Choroid plexus epithelial cell (primary cell): ENCODE measurements at regions not wholly inside any gene's neighbourhood (a gene's known extent, or its start where the extent isn't known, plus 50 kb on each side); places are given as distances from the start of the nearest gene placed in this dataset.
"Not testable (repeated sequence)": the region's sequence is repeated elsewhere in the genome, so short reads cannot be mapped to it uniquely, and the experiment has no call there.

Experiments used
- DNase-seq: peaks from one replicate; pipeline ENCODE4 v3.0.0-alpha.2; 2010; ENCODE audit warnings: low read depth
- H3K4me3 ChIP-seq: 2 replicates; pipeline ENCODE4 v1.5.1; 2011; ENCODE audit warnings: low read depth, mild to moderate bottlenecking, control low read depth, low read length, moderate library complexity
- TF ChIP-seq, protein P1 (sequence below): conservative IDR thresholded peaks from 2 replicates; pipeline ENCODE4 v1.5.1; 2011; ENCODE audit warnings: low read depth, mild to moderate bottlenecking, control low read depth, inconsistent platforms, low read length, moderate library complexity

DNA sequence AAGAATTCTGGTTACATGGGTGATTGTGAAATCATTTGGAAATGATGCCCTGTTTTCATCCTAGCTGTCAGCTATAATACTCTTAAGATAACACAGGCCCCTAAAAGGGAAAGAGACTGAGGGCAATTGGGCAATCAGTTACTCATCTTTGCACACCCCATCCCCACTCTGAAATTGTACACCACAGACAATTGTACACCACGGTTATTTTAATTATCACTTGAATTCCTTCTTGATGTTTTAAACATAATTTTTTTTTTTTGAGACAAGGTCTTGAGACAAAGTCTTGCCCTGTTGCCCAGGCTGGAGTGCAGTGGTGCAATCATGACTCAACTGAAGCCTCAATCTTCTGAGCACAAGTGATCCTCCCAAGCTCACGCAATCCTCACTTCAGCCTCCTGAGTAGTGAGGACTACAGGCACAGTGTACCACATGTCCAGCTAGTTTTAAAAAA is 862.4 kb upstream of the ACVR2A start:
- peak; percentile 96 for DNase-seq
- TF ChIP-seq, protein P1, sequence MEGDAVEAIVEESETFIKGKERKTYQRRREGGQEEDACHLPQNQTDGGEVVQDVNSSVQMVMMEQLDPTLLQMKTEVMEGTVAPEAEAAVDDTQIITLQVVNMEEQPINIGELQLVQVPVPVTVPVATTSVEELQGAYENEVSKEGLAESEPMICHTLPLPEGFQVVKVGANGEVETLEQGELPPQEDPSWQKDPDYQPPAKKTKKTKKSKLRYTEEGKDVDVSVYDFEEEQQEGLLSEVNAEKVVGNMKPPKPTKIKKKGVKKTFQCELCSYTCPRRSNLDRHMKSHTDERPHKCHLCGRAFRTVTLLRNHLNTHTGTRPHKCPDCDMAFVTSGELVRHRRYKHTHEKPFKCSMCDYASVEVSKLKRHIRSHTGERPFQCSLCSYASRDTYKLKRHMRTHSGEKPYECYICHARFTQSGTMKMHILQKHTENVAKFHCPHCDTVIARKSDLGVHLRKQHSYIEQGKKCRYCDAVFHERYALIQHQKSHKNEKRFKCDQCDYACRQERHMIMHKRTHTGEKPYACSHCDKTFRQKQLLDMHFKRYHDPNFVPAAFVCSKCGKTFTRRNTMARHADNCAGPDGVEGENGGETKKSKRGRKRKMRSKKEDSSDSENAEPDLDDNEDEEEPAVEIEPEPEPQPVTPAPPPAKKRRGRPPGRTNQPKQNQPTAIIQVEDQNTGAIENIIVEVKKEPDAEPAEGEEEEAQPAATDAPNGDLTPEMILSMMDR, result no peak
- no peak overlapping the region for H3K4me3 ChIP-seq

DNA sequence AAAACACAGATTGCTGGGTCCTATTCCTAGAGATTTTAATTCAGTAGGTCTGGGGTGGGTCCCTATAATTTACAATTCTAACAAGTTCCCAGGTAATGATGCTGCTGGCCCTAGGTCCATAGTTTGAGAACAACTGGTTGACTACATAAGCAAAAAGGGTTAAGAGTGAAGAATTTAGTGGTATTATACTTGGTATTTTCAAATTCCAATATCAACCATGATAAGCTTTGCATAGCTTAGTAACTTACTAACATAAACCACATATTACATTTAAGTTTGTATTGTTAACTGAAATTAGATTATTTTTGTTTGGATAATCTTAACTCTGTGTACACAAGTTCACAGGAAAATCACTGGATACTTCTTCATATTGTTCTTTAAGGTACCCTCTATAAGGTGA is 862.9 kb upstream of the ACVR2A start:
- H3K4me3 ChIP-seq, result no peak overlapping the region
- TF ChIP-seq, protein P1, result no peak
- DNase-seq, result peak; percentile 73

DNA sequence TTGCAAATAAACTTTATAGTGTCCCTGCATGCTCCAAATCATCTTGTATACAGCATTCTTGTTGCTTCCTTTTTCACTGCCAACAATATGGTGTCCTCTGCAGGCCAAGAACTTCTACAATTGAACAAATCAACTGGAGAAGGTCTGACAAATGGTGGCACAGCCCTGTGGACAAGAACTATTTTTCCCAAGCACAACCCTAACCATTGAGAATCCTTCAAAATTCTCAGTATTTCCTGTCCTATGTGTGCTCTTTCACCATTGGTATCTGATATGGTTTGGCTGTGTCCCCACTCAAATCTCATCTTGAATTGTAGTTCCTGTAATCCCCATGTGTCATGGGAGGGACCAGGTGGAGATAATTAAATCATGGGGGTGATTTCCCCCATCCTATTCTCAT is 865.1 kb upstream of the ACVR2A start:
- DNase-seq, result no peak
- no peak overlapping the region for H3K4me3 ChIP-seq
- TF ChIP-seq, protein P1, result no peak

DNA sequence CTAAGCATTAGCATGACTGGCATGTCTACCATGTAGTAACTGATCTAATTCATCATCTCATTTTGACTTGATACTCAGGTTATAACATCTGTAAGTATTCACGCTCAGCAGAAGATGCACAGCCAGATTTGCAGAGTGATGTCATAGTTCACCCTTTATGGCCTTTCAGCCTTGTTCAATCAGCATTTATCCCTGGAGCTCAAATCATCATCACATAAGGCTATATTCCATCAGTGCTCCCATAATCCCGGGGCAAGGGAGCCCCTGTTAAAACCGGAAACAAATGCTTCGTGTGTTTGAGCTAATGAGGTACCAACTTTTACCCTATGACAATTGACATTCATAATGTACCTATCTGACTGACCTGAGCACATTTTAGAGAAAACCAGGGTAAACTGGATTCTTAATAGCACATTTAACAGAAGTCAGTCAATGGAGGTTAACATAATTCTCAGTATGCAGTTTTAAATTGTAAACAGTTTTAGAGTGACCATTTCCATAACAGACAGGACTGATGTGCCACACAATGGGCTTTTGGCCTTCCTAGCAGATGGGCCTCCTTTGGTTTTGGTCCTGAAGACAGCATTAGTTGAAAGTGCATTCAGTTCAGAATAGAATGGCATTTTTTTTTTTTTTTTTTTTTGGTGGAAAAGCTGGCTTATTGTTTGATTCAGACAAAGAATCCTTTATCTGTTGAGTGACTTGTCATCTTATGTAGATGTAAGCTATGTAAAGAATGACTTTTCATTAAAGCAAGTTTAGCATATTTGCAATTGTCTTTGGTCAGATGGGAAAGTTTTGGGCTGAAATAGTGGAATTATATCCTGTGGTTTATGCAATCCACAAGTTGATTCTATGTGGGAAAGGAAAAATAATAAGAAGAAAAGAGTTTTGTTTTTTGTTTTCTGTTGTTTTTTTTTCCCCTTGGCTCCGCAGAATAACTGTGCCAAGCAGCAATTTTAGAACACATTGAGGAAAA is 866.0 kb upstream of the ACVR2A start:
- TF ChIP-seq, protein P1, result no peak
- peak; percentile 24 for DNase-seq
- H3K4me3 ChIP-seq, result no peak overlapping the region

DNA sequence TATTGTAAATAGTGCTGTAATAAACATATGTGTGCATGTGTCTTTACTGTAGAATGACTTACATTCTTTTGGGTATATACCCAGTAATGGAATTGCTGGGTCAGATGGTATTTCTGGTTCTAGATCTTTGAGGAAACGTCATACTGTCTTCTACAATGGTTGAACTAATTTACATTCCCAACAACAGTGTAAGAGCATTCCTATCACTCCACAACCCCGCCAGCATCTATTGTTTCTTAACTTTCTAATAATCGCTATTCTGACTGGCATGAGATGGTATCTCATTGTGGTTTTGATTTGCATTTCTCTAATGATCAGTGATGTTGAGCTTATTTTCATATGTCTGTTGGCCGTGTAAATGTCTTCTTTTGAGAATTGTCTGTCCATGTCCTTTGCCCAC is 873.8 kb upstream of the ACVR2A start:
- not testable (repeated sequence) for H3K4me3 ChIP-seq, DNase-seq

DNA sequence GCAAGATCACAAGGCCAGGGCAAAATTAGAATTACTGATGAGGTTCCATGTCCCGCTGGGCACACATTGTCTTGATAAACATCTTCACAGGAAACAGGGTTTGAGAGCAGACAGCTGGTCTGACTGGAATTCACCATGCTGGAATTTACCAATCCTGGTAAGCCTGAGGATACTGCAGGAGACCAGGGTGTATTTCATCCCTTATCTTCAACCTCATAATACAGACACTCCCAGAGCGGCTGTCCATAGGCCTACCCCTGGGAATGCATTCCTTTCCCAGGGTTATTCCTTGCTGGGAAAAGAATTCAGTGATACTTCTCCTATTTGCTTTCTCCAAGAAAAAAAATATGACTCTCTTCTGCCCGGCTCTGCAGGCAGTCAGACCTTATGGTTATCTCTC is 875.1 kb upstream of the ACVR2A start:
- not testable (repeated sequence) for H3K4me3 ChIP-seq, DNase-seq

DNA sequence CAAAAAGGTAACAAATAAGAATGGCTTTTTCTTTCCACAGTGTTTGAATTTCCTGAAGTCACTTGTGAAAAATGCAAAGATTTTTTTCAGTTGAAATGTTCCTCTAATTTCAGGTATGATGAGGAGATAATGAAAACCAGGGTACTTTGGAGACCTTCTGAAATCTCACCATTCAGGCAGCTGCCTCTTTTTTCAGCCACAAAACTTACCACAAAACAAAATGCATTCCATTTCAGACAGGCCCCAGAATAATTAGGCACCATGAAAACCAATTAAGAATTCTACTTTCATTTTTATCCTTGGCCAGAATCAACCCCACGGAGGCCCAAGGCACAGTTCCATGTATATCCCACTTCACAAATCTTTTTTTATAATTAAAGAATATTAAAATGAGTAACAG is 880.3 kb upstream of the ACVR2A start:
- H3K4me3 ChIP-seq, result no peak overlapping the region
- no peak for DNase-seq
- TF ChIP-seq, protein P1, result no peak

DNA sequence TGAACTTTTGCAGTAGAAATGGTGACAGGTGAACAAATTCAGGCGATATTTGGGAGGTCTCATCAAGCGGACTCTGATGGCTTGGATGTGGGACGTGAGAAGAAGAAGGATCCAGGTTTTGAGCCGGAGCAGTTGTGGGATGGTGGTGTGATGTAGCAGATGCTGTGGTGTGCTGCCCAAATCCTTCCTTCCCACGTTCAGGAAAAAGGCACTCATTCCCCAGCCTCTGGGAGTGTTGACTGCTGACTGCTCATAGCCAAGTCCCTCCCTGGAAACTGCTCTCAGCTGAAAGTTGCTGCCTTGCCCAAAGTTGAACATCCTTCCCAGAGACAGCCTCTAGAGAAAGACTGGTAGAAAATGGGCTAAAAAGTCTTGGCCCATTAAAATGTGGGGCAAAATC is 890.3 kb upstream of the ACVR2A start:
- no peak for DNase-seq
- no peak overlapping the region for H3K4me3 ChIP-seq
- TF ChIP-seq, protein P1, result no peak
